HG03097 (cell line): ENCODE measurements at regions not wholly inside any gene's neighbourhood (a gene's known extent, or its start where the extent isn't known, plus 50 kb on each side); places are given as distances from the start of the nearest gene placed in this dataset.

ENCODE experiments used
- ATAC-seq: cut with Tn5 transposase; IDR thresholded peaks from one replicate; pipeline ENCODE4 v1.9.1; 2021; ENCODE audit not compliant: unreplicated experiment, low FRiP score

- no peak for ATAC-seq
Measured at GRCh38 chr13:104389691-104390090, 1323.5 kb upstream of the SLC10A2 start.

- ATAC-seq: no peak
Measured at GRCh38 chr13:104387510-104387909, 1321.3 kb upstream of the SLC10A2 start.

GRCh38 chr13:104385404-104385803 is 1319.2 kb upstream of the SLC10A2 start:
- ATAC-seq: no peak

GRCh38 chr13:104382951-104383350 is 1316.7 kb upstream of the SLC10A2 start:
- no peak for ATAC-seq

GRCh38 chr13:104376588-104376987 is 1310.4 kb upstream of the SLC10A2 start:
- no peak for ATAC-seq

- no peak for ATAC-seq
Measured at GRCh38 chr13:104375614-104376013, 1309.4 kb upstream of the SLC10A2 start.

GRCh38 chr13:104372095-104372655 is 1306.0 kb upstream of the SLC10A2 start:
- no peak for ATAC-seq

GRCh38 chr13:104365430-104365829 is 1299.2 kb upstream of the SLC10A2 start:
- ATAC-seq: no peak

- no peak for ATAC-seq
Measured at GRCh38 chr13:104357672-104358354, 1291.6 kb upstream of the SLC10A2 start.

- ATAC-seq: no peak
Measured at GRCh38 chr13:104357174-104357573, 1291.0 kb upstream of the SLC10A2 start.

GRCh38 chr13:104355041-104355670 is 1288.9 kb upstream of the SLC10A2 start:
- ATAC-seq: no peak

GRCh38 chr13:104327211-104327610 is 1261.0 kb upstream of the SLC10A2 start:
- no peak for ATAC-seq

GRCh38 chr13:104326523-104326922 is 1260.3 kb upstream of the SLC10A2 start:
- ATAC-seq: no peak

GRCh38 chr13:104321756-104322155 is 1255.5 kb upstream of the SLC10A2 start:
- no peak for ATAC-seq

- no peak for ATAC-seq
Measured at GRCh38 chr13:104320446-104320845, 1254.2 kb upstream of the SLC10A2 start.

GRCh38 chr13:104318121-104318520 is 1251.9 kb upstream of the SLC10A2 start:
- no peak for ATAC-seq

GRCh38 chr13:104315606-104316005 is 1249.4 kb upstream of the SLC10A2 start:
- ATAC-seq: no peak

GRCh38 chr13:104314926-104315535 is 1248.8 kb upstream of the SLC10A2 start:
- no peak for ATAC-seq

- ATAC-seq: no peak
Measured at GRCh38 chr13:104314321-104314720, 1248.1 kb upstream of the SLC10A2 start.

- ATAC-seq: no peak
Measured at GRCh38 chr13:104310861-104311260, 1244.6 kb upstream of the SLC10A2 start.

- ATAC-seq: no peak
Measured at GRCh38 chr13:104309431-104309830, 1243.2 kb upstream of the SLC10A2 start.
